Adrenal gland (tissue), 5 donors: ENCODE measurements at regions not wholly inside any gene's neighbourhood (a gene's known extent, or its start where the extent isn't known, plus 50 kb on each side); places are given as distances from the start of the nearest gene placed in this dataset.

Source experiments
- CTCF ChIP-seq, 6 experiments: fragments of 450-650 bp in 4 of 6; fragments of 200-600 bp in 2 of 6; sonication (generic) in 1 of 6; IDR thresholded peaks; 1 replicate in 5 of 6; 2 replicates in 1 of 6; pipeline versions ENCODE4 v1.5.1 to v1.8.0; 2016 to 2021; ENCODE audit warnings: antibody characterized with exemption in 6 of 6, mild to moderate bottlenecking in 2 of 6, moderate library complexity in 1 of 6
- POLR2A ChIP-seq, 2 donors: fragments of 450-650 bp; IDR thresholded peaks; one replicate each; pipeline ENCODE4 v1.6.1; 2017; ENCODE audit warnings: antibody characterized with exemption in 2 of 2, mild to moderate bottlenecking in 2 of 2, moderate library complexity in 1 of 2
- donor health status: DM: no; HTN: no; CAD: no.

DNA sequence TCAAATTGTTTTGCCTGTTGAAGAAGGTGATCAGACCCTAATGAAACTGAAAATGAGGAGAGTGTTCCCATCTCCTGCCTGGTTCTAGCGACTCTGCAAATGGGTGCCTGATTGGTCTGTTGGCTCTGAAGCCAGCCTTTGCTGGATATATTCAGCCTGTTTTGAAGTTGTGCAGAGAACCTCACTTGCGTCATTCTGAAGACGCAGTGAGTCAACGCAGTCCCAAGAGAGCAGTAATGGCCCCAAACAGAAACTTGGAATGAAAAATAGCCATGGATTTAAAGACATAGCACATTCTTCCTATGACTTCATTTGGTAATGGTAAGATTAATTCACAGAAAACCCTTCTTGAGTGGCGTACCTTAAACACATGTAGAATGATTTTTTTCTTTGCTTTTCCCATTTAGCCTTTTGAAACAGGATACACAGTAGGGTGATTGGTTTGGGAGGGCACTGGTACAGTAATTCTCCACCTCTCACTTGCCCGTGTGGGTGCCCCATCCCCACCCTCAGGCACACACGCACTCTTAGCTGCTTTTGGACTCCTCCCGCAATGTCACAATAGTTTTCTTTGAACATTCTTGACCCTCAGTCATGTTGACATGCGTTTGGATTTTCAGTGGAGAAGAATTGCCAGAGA is 54.1 kb upstream of the ABL1 start:
- TF ChIP-seq CTCF (IDR thresholded peaks at IDR 0.05) = no peak
- TF ChIP-seq POLR2A (IDR thresholded peaks at IDR 0.05) = peak; percentile 39 to 68
